GM12878 (cell line): ENCODE measurements at regions not wholly inside any gene's neighbourhood (a gene's known extent, or its start where the extent isn't known, plus 50 kb on each side); places are given as distances from the start of the nearest gene placed in this dataset.

ENCODE experiments used
- CHD2 ChIP-seq: IDR thresholded peaks from 2 replicates; pipeline ENCODE4 v1.6.1; 2011; ENCODE audit warnings: low read depth, low read length, improper control_type of control experiment, borderline replicate concordance
- CTCF ChIP-seq, 3 experiments: IDR thresholded peaks in 2 of 3; conservative IDR thresholded peaks in 1 of 3; 2 replicates each; pipeline ENCODE4 v1.5.1; 2011; ENCODE audit warnings: low read depth in 3 of 3, low read length in 3 of 3, mild to moderate bottlenecking in 3 of 3, control low read depth in 2 of 3, moderate library complexity in 2 of 3, inconsistent platforms in 1 of 3, mixed read lengths in 1 of 3; ENCODE audit not compliant: control insufficient read depth in 2 of 3, insufficient read depth in 1 of 3; ENCODE audit errors: extremely low read depth in 1 of 3
- CUX1 ChIP-seq: IDR thresholded peaks from 2 replicates; pipeline ENCODE4 v1.6.1; 2012; ENCODE audit warnings: improper control_type of control experiment, low read depth, low read length; ENCODE audit not compliant: insufficient replicate concordance
- EZH2 ChIP-seq: IDR thresholded peaks from 2 replicates; pipeline ENCODE4 v1.6.1; 2012; ENCODE audit warnings: low read depth, mild to moderate bottlenecking, control low read depth, inconsistent platforms, low read length, borderline replicate concordance; ENCODE audit not compliant: control insufficient read depth
- FOXK2 ChIP-seq: fragments of 450-650 bp; IDR thresholded peaks from 2 replicates; pipeline ENCODE4 v1.6.1; 2017; ENCODE audit warnings: mild to moderate bottlenecking, moderate library complexity
- HDAC2 ChIP-seq: fragments of 200-600 bp; sonication (generic); IDR thresholded peaks from 2 replicates; pipeline ENCODE4 v1.6.1; 2017
- MLLT1 ChIP-seq: fragments of 450-650 bp; IDR thresholded peaks from 2 replicates; pipeline ENCODE4 v1.6.1; 2016; ENCODE audit warnings: mild to moderate bottlenecking
- RBBP5 ChIP-seq: fragments of 200-600 bp; sonication (generic); conservative IDR thresholded peaks from 2 replicates; pipeline ENCODE4 v1.6.1; 2016
- SMC3 ChIP-seq: IDR thresholded peaks from 2 replicates; pipeline ENCODE4 v1.6.1; 2011; ENCODE audit warnings: low read length, improper control_type of control experiment, borderline replicate concordance

GRCh38 chr11:42265072-42265471, 805.6 kb upstream of the LRRC4C start:
- TF ChIP-seq HDAC2 (no peak), FOXK2 (no peak), RBBP5 (no peak), CHD2 (no peak), CTCF (IDR thresholded peaks at IDR 0.05 in 2 of 3, conservative IDR thresholded peaks at IDR 0.05 in 1 of 3; ENCODE audit: control insufficient read depth in 2 of 3, extremely low read depth in 1 of 3, insufficient read depth in 1 of 3, low read depth in 3 of 3, low read length in 3 of 3) (no peak), CUX1 (no peak), EZH2 (no peak), MLLT1 (no peak), SMC3 (no peak)
